WTC11 (cell line): ENCODE measurements at regions not wholly inside any gene's neighbourhood (a gene's known extent, or its start where the extent isn't known, plus 50 kb on each side); places are given as distances from the start of the nearest gene placed in this dataset.

Source experiments
- ATF3 ChIP-seq: sonication (generic); formaldehyde crosslinking; conservative IDR thresholded peaks from 2 replicates; pipeline ENCODE4 v1.8.1; 2022; ENCODE audit warnings: mild to moderate bottlenecking, missing genetic modification reagents
- CREB1 ChIP-seq: sonication (generic); formaldehyde crosslinking; IDR thresholded peaks from 2 replicates; pipeline ENCODE4 v1.8.0; 2023; ENCODE audit warnings: mild to moderate bottlenecking, missing genetic modification reagents
- CTCF ChIP-seq: fragments of 200-600 bp; IDR thresholded peaks from 2 replicates; pipeline ENCODE4 v1.8.0; 2022; ENCODE audit warnings: antibody characterized with exemption
- HMGXB4 ChIP-seq: sonication (generic); formaldehyde crosslinking; IDR thresholded peaks from 2 replicates; pipeline ENCODE4 v1.8.1; 2023; ENCODE audit warnings: mild to moderate bottlenecking, moderate library complexity, missing genetic modification reagents
- NFYB ChIP-seq: sonication (generic); formaldehyde crosslinking; conservative IDR thresholded peaks from 2 replicates; pipeline ENCODE4 v1.8.0; 2022; ENCODE audit warnings: low read depth, missing genetic modification reagents

DNA sequence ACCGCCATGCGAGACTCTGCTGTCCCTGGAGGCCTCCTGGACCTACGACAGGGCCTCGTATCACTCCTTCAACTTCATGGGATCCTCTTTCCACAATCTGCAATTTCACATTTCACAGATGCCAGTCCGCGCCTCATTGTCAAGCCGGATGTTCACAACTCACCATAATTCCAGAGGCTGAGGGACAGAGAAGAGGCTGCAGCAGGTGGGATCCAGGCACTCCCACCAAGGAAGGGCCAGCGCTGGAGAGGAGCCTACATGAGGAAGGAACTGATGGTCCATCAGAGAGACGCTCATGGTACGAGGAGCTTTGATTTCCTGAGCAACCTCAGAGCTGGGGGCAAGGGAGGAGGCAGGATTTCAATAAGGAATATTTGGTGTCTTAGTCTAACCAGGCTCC lies 495.0 kb downstream of the BRD1 start:
- TF ChIP-seq CTCF (no peak), ATF3 (CRISPR knock-in tag) (no peak), HMGXB4 (CRISPR knock-in tag) (no peak), NFYB (no peak), CREB1 (CRISPR knock-in tag) (no peak)
